NCI-H1417 treated with DMSO at 0.1 percent for 48 hours (cell line): ENCODE measurements at regions not wholly inside any gene's neighbourhood (a gene's known extent, or its start where the extent isn't known, plus 50 kb on each side); places are given as distances from the start of the nearest gene placed in this dataset.
"Not testable (repeated sequence)": the region's sequence is repeated elsewhere in the genome, so short reads cannot be mapped to it uniquely, and the experiment has no call there.

ENCODE experiments used
- DNase-seq: peaks from one replicate; lab custom pipeline; 2025; lab: John Stamatoyannopoulos, UW

- no peak for DNase-seq
Measured at GRCh38 chr21:15614766-15615165, 115.0 kb upstream of the USP25 start.

- no peak for DNase-seq
Measured at GRCh38 chr21:15616864-15617574, 112.8 kb upstream of the USP25 start.

GRCh38 chr21:15617964-15618363, 111.8 kb upstream of the USP25 start:
- no peak for DNase-seq

- DNase-seq, result no peak
Measured at GRCh38 chr21:15620892-15621291, 108.9 kb upstream of the USP25 start.

GRCh38 chr21:15624646-15625045, 105.1 kb upstream of the USP25 start:
- no peak for DNase-seq

- no peak for DNase-seq
Measured at GRCh38 chr21:15625363-15625762, 104.4 kb upstream of the USP25 start.

- DNase-seq, result no peak
Measured at GRCh38 chr21:15626031-15626430, 103.8 kb upstream of the USP25 start.

- DNase-seq, result no peak
Measured at GRCh38 chr21:15627011-15627410, 102.8 kb upstream of the USP25 start.

- peak; percentile 31 for DNase-seq
Measured at GRCh38 chr21:15627823-15628222, 102.0 kb upstream of the USP25 start.

- no peak for DNase-seq
Measured at GRCh38 chr21:15631342-15631741, 98.4 kb upstream of the USP25 start.

- DNase-seq, result not testable (repeated sequence)
Measured at GRCh38 chr21:15634541-15634940, 95.2 kb upstream of the USP25 start.

GRCh38 chr21:15638856-15639549, 90.8 kb upstream of the USP25 start:
- DNase-seq, result no peak

GRCh38 chr21:15640113-15640512, 89.7 kb upstream of the USP25 start:
- not testable (repeated sequence) for DNase-seq

GRCh38 chr21:15644489-15644888, 85.3 kb upstream of the USP25 start:
- DNase-seq, result no peak

- no peak for DNase-seq
Measured at GRCh38 chr21:15645830-15646229, 84.0 kb upstream of the USP25 start.

GRCh38 chr21:15650735-15651134, 79.0 kb upstream of the USP25 start:
- no peak for DNase-seq

GRCh38 chr21:15651172-15651571, 78.6 kb upstream of the USP25 start:
- no peak for DNase-seq

GRCh38 chr21:15653710-15654109, 76.1 kb upstream of the USP25 start:
- no peak for DNase-seq

- no peak for DNase-seq
Measured at GRCh38 chr21:15654171-15654570, 75.6 kb upstream of the USP25 start.

GRCh38 chr21:15659753-15660422, 69.9 kb upstream of the USP25 start:
- no peak for DNase-seq

GRCh38 chr21:15660423-15660804, 69.4 kb upstream of the USP25 start:
- no peak for DNase-seq

GRCh38 chr21:15667010-15667409, 62.8 kb upstream of the USP25 start:
- DNase-seq, result no peak

GRCh38 chr21:15667819-15668218, 62.0 kb upstream of the USP25 start:
- no peak for DNase-seq
